ENCODE measurements at regions not wholly inside any gene's neighbourhood (a gene's known extent, or its start where the extent isn't known, plus 50 kb on each side); places are given as distances from the start of the nearest gene placed in this dataset.
A peak's percentile ranks its signal among the peaks of the same experiment; 100 is the strongest.

DNA sequence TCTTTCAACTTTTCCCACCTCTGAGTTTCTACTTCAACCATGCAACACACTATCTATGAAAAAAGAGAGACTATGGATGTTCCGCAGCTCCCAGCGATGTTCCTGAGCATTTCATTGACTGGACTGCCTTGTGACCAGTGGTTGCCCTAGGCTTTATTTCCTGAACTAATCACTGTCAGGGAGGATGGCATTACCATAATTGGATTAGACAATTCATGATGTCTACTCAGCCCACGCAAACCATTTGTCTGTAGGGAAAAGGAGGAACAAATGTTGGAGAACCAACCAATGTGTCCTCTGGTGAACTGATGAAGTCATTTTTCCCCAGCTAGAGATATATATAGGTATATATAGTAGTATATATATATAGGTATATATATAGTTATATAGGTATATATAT is 229.3 kb upstream of the MCTP2 start:
- no peak for DNase-seq

DNA sequence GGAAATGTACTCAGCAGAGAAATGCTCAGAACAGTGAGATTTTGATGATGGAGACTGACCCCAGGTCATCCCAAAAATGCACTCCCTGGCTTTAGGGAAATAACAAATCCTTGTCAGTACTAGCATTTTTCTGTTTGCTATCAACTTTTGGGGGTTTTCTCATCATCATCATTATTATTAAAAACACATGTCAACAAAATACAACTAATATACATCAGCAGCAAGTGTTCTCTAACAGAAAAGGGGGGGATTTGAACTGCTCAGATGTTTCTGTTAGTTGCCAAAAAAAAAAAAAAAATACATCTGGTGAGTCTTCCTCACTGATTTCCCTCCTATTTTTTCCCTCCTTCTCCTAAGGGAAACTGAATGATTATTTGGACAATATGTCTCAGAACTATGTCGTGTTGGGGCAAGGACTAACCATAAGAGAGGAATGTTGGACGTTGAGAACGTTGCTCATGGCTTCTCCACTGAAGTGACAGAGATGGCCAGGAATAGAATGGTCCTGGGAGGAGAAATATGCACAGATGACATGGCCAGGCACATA is 230.0 kb upstream of the MCTP2 start:
- peak; percentile 87 for DNase-seq

DNA sequence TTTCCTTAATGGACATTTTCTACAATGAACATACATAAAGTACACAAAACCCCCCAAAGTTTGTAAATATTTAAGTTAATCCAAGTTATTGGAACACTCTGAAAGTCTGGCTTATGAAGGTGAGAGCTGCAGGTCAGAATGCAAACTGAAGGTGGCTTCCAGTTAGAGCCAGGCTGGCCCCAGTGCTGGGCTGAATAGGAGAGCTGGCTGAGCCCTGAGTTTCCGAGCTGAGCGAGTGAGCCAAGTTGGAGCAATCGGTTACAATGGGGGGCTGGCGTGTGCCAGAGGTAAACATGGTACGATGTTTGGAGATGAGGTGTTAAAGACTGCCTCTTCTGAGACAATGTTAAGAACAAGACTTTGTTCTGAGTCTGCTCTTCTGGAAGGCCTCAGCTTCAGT is 230.8 kb upstream of the MCTP2 start:
- peak; percentile 29 for DNase-seq

DNA sequence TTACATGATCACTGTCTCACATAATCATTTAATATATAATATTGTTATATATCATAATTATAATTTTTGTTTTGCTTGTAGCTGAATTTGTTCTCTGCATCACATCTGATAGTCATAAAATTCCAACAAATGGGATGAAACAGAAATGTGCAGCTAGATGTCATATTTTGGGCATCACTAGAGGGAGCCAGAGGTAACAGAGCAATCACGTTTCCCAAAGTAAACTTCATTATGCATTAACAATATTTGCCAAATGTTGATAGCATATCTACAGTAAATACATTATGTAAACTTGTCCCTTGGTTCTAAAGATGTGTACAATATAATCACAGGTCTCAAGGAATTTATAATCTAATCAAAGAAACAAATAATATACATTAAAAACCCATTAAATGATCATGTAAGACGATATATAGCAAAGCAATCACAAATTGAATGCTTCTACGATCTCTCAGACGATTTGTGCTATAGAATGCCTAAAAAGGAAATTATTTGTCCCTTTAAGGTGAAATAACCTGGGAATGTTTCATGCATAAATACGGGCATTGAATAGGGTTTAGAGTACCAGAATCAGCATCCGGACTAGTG is 234.2 kb upstream of the MCTP2 start:
- peak; percentile 47 for DNase-seq

DNA sequence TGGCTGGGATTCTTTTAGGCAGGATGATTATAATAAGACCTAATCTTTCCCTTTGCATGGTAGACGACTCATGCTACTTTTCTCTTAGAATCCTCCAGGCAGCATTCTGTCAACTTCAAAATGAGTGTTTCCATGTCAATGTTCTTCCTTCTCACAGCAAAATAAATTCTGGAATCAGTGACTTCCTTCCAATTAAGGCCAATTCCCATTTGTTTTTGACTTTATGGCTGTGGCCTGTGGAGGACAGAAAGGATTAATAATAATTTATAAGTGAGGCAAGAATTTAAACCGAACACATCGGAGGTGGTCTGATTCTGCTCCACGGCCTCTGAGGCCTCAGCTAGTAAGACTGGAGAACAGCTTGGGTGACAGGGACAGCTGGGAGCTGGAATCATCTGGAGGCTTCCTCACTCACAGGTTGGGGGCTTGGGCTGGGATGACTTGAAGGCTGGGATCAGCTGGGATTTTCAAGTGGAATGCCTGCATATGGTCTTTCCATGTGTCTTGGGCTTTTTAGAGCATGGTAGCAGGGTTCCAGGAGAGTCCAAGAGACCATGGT is 241.8 kb upstream of the MCTP2 start:
- peak; percentile 23 for DNase-seq

DNA sequence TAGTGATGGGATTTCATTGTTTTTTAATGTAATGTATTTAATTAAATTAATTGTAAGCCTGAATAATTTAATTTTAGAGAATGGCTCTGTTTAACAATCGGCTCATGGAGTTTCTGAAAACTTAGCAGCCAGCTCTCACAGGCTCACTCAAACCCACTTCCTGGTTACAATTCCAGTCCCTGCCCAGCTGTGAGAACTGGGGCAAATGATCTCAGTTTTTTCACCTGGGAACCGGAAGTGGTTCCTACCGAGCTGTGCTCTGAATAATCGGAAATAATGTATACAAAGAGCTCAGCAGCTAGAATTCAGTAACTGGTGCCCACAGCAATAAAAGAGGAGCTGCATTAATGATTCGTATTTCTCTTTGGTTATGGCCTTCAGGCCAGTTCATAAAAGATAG is 244.3 kb upstream of the MCTP2 start:
- DNase-seq = no peak

GRCh38 chr15:93986400-93986984 is 244.9 kb upstream of the MCTP2 start:
- DNase-seq = no peak

GRCh38 chr15:93985925-93986324 is 245.4 kb upstream of the MCTP2 start:
- DNase-seq = no peak

DNA sequence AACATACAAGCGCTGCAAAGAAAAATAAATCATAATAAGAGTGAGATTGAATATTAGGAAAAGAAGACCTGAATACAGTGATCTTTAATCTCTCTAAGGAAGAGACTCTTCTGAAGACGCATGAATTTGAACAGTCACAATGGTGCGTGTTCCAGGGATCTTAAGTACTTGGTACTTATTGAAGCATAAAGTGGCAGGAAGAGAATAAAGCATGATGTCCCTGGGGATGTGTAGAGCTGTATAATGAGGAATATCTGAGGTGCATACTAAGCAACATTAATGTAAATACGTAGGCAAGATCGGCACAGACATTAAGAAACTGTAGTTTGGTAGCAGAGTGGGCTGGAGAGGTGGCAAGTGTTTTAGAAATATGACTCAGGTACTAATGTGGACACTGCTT is 246.2 kb upstream of the MCTP2 start:
- no peak for DNase-seq

DNA sequence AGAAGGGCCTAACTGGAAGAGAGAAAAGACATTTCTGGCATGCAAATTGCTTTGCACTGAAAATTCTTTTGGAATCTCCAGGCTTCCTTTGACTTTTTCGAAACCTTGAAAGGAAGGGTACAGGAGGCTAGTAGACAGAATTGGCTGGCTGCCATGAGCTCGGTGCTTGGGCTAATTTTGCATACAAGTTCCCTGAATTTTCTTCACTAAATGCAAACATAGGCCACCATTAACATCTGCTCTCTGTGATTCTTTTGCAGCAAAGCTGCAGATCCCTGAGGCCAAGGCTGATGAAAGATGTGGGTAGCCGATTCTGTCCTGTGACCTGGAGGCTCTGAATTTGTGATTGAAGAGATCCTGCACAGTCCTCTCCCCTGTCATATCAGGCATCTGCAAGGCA is 247.8 kb upstream of the MCTP2 start:
- DNase-seq = peak; percentile 69

GRCh38 chr15:93982226-93982727 is 249.1 kb upstream of the MCTP2 start:
- DNase-seq = peak; percentile 86

DNA sequence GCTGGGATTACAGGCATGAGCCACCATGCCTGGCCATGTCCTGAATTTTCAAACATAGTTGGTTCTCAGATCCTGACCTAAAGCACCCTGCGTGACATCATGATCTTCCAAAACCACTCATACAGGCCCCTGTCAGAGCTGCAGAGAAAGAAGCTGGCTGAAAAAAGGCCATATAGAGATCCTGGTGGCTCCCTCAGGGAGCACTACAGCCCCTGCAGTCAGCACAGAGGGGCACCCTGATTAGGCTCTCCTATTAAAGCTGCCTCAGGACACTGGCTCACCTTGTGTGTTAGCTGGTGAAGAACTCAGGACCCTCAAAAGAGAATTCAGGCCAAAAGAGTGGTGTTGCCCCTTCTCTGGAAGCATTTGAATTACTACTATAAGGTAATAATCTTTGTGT is 249.7 kb upstream of the MCTP2 start:
- DNase-seq = no peak

DNA sequence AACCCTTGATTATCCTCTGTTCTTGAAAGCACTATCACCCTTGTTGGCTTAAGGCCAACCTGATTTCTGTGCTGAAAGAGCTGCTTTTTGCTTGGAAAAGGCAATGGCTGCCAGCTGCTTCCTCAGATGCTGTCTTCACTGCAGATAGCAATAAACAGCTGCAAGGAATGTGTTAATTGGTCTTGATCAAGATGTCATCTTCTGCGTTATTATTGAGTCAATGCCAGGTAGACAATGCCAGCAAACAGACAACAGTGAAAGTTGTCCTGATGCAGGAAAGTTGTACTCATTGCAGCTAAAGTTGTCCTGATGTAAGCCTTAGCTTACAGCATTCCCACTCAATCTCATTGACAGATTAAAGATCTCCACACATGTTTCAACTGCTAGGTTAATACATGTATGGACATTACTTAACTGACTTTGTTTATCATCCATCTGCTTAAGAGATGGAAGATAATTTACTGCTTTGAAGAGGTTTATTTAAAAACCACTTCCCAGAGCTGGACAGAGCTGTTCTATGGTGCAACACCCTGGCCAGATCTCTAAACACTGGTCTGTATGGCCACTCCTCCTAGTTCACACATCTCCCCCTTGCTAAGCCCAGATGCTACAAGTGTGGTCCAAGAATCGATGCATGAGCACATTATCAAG is 251.0 kb upstream of the MCTP2 start:
- DNase-seq = no peak

GRCh38 chr15:93974804-93975481 is 256.4 kb upstream of the MCTP2 start:
- DNase-seq = peak; percentile 80

GRCh38 chr15:93973287-93973686 is 258.1 kb upstream of the MCTP2 start:
- DNase-seq = no peak

DNA sequence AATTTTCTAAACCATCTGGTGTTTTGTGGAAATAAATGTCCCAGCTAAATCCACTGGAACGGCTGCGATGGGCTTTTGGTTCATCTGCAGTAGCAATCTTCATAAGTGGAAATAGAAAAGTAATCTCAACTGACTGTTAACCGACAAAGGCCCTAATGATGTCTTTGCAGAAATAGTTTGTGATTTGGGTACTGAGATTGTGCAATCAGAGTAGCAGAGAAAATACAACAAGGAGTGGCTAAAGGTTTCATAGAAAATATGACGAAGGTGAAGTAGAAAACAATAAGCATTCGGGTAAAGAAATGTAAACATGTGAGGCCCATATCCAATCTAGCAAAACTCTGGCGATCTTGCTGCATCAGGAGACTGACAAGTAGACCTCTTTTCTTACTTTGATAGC is 262.6 kb upstream of the MCTP2 start:
- DNase-seq = no peak

- DNase-seq = no peak
These were observed 266.0 kb upstream of the MCTP2 start for GRCh38 chr15:93965304-93965908.

DNA sequence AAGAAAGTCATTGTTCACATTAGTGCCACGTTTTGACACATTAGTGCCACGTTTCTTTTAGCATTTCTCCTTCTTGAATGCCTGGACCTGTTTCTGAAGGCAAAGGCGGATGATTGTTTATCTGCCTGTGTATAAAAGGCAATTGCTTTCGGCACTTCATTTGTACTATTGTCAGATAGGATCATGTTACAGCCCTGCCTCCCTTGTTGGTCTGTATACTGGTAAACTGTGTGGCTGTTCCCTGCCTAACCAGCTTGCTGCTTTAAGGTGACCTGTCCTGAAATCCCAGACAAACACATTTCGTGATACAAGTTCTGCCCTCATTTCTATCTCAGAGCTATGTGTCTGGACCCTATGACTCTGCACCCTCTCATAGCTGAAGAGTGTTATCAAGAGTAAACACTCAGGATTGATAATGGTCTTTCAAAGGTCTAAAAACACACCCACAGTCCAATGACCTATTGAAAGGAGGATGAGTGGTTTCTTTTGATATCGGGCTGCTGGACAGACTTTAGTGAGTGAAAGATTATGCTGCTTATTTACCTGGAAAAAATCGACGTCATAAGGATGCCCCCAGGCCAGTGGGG is 276.3 kb upstream of the MCTP2 start:
- no peak for DNase-seq

- no peak for DNase-seq
These were observed 282.6 kb upstream of the MCTP2 start for GRCh38 chr15:93948726-93949125.

- DNase-seq = peak; percentile 21
These were observed 287.8 kb upstream of the MCTP2 start for GRCh38 chr15:93943586-93943985.

DNA sequence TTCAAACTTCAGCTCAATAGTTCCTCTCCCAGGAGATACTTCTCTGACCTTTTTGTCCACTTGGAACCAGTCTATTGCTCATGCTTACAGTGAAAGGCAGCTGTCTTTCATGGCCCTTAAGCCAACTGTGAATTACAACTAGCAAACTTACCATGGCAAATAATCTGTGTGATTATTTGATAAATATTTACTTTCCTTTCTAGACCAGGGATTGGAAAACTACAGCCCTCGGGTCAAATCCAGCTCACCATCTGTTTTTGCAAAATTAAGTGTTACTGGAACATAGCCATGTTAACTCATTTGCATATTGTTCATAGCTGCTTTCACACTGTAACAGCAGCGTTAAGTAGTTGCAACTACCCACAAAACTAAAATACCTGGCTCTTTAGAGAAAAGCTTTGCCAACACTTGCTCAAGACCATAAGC is 289.1 kb upstream of the MCTP2 start:
- peak; percentile 5 for DNase-seq

DNA sequence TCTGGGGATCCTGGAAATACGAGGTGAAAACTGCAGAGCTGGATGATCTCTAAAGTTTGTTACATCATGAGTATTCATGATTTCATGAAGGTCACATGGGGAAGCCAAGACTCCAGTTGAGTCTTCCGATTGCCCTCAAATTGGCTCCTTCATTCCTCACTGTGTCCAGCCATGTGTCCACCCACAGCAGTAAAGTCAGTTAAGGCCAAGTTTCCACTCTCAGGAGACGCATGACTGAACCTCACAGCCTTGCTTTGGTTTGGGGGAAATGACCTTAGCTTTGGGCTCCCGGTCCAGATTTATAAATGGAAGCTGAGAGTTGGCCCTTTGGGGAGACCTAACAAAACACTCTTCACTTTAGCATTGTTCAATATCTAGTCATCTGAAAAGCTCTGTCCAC is 289.7 kb upstream of the MCTP2 start:
- no peak for DNase-seq

Data from fibroblast of upper back skin (primary cell).